Panc1 (cell line): ENCODE measurements at regions not wholly inside any gene's neighbourhood (a gene's known extent, or its start where the extent isn't known, plus 50 kb on each side); places are given as distances from the start of the nearest gene placed in this dataset.

ENCODE experiments used
- ATAC-seq: fragments of 200-7000 bp; cut with Tn5 transposase; 2 replicates; pipeline ENCODE4 v1.9.1; 2020; ENCODE audit warnings: mild to moderate bottlenecking, moderate library complexity
- BruUV-seq: library from RNA; stranded (reverse); fragments of 400-500 nt; replicated peaks from 2 replicates; lab custom pipeline; 2021; lab: Mats Ljungman, UMichigan
- CTCF ChIA-PET: fragments of 300-600 bp; sonication (Branson Sonifier 250); formaldehyde crosslinking; loops from one replicate; lab custom pipeline; 2022; ENCODE audit warnings: antibody characterized with exemption; lab: Charles Lee
- POLR2A ChIA-PET: fragments of 300-600 bp; sonication (Branson Sonifier 250); formaldehyde crosslinking; loops from one replicate; lab custom pipeline; 2022; ENCODE audit warnings: antibody characterized with exemption; lab: Charles Lee
- DNase-seq: peaks from one replicate; pipeline ENCODE4 v3.0.0-alpha.2; 2010; ENCODE audit warnings: low read depth, low spot score
- H3K27ac ChIP-seq: 2 replicates; pipeline ENCODE4 v1.5.1; 2011; ENCODE audit warnings: mild to moderate bottlenecking, low read length, inconsistent platforms
- H3K27me3 ChIP-seq: fragments of 200-500 bp; sonication (Bioruptor generic); 2 replicates; pipeline ENCODE4 v1.6.0; 2014; ENCODE audit warnings: low read length, inconsistent platforms; ENCODE audit not compliant: control insufficient read depth, insufficient read depth
- H3K36me3 ChIP-seq: fragments of 200-500 bp; sonication (Bioruptor generic); 2 replicates; pipeline ENCODE4 v1.5.1; 2014; ENCODE audit warnings: inconsistent platforms, mild to moderate bottlenecking, low read length, moderate library complexity; ENCODE audit not compliant: control insufficient read depth, insufficient read depth
- H3K4me1 ChIP-seq: 2 replicates; pipeline ENCODE4 v1.5.1; 2011; ENCODE audit warnings: inconsistent platforms, mild to moderate bottlenecking, low read length, moderate library complexity; ENCODE audit not compliant: control insufficient read depth, insufficient read depth
- H3K4me3 ChIP-seq, 2 experiments: 2 replicates each; pipeline ENCODE4 v1.5.1; 2011 to 2012; ENCODE audit warnings: low read depth in 2 of 2, low read length in 2 of 2, mild to moderate bottlenecking in 2 of 2, inconsistent platforms in 1 of 2, moderate library complexity in 1 of 2
- H3K9me3 ChIP-seq: fragments of 200-500 bp; sonication (Bioruptor generic); 2 replicates; pipeline ENCODE4 v1.5.1; 2014; ENCODE audit warnings: low read depth, mild to moderate bottlenecking, inconsistent platforms, low read length, moderate library complexity; ENCODE audit not compliant: control insufficient read depth, insufficient read depth
- POLR2AphosphoS5 ChIP-seq: IDR thresholded peaks from 2 replicates; pipeline ENCODE4 v1.6.1; 2012; ENCODE audit warnings: mild to moderate bottlenecking, low read depth, low read length, moderate library complexity
- SIN3A ChIP-seq: IDR thresholded peaks from 2 replicates; pipeline ENCODE4 v1.6.1; 2012; ENCODE audit warnings: low read depth, mild to moderate bottlenecking, low read length, moderate library complexity, borderline replicate concordance; ENCODE audit not compliant: insufficient read depth
- TCF7L2 ChIP-seq: IDR thresholded peaks from 2 replicates; pipeline ENCODE4 v1.6.1; 2011; ENCODE audit warnings: mild to moderate bottlenecking, low read depth, low read length, inconsistent platforms
- in situ Hi-C: cut with HindIII; loops from 2 replicates; pipeline ENCODE4 v1.10.0; 2016; ENCODE audit warnings: low sequenced_read_pairs, low pct_unique_long_range_greater_than_20kb
- intact Hi-C: fragments of 100-400 bp; cut with micrococcal nuclease; formaldehyde crosslinking; loops from one replicate; pipeline ENCODE4 v1.10.0; 2022; ENCODE audit not compliant: unreplicated experiment
- TF ChIP-seq, protein P1 (sequence below): fragments of 450-650 bp; IDR thresholded peaks from 2 replicates; pipeline ENCODE4 v1.5.1; 2017; ENCODE audit warnings: mild to moderate bottlenecking
- TF ChIP-seq, protein P2 (sequence below), 2 experiments: IDR thresholded peaks; 2 replicates each; pipeline ENCODE4 v1.6.1; 2011 to 2012; ENCODE audit warnings: low read depth in 2 of 2, control low read depth in 1 of 2, low read length in 1 of 2, mild to moderate bottlenecking in 1 of 2, moderate library complexity in 1 of 2; ENCODE audit not compliant: insufficient read depth in 1 of 2

DNA sequence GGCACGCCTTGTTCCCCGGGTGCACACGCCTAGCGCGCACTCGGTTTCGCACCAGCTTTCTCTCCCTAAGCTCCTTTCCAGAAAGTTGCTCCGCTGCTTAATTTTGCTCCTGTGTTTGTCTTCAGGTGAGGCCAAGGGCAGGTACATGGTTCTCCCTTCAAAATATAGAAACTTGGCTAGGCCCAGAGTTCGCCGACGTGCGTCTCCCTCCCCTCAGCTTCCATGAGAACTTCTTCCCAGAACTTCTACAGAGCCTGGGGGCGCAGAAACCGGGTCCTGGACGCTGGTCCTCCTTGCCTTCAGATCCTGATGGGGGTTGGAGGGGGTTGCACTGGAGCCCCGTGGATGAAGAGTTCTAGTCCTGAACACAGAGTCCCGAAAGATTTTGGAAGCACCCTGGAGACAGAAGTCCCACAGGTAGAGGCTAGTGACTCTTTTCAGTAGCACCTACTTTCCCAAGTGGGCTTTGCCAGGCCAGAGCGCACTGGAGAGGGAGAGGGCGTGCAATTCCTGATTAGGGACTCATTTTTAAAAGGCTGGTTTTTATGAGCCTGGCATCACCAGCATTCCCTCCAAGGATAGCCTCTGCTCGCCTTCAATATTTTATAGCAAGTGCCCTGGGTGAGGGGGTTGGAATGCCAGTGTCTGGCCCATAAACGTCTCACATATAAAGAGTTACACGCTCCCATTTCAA lies 128.4 kb downstream of the TMEM174 start:
- BruUV-seq: no TSS peak
- intact Hi-C loops: no loop called here
- in situ Hi-C loops: no loop called here
- Histone ChIP-seq H3K36me3 (no peaks in the 10 kb centered on the region), H3K27ac (no peak overlapping the region), H3K27me3 (no peaks in the 10 kb centered on the region), H3K4me1 (no peaks in the 10 kb centered on the region), H3K9me3 (no peaks in the 10 kb centered on the region), H3K4me3 (no peak overlapping the region)
- ChIA-PET CTCF (no interaction called here), POLR2A (no interaction called here)
- no peak for ATAC-seq
- no peak for DNase-seq
- no peak for TF ChIP-seq SIN3A
- TF ChIP-seq, protein P1, sequence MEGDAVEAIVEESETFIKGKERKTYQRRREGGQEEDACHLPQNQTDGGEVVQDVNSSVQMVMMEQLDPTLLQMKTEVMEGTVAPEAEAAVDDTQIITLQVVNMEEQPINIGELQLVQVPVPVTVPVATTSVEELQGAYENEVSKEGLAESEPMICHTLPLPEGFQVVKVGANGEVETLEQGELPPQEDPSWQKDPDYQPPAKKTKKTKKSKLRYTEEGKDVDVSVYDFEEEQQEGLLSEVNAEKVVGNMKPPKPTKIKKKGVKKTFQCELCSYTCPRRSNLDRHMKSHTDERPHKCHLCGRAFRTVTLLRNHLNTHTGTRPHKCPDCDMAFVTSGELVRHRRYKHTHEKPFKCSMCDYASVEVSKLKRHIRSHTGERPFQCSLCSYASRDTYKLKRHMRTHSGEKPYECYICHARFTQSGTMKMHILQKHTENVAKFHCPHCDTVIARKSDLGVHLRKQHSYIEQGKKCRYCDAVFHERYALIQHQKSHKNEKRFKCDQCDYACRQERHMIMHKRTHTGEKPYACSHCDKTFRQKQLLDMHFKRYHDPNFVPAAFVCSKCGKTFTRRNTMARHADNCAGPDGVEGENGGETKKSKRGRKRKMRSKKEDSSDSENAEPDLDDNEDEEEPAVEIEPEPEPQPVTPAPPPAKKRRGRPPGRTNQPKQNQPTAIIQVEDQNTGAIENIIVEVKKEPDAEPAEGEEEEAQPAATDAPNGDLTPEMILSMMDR: no peak
- TF ChIP-seq POLR2AphosphoS5: no peak
- no peak for TF ChIP-seq TCF7L2
- TF ChIP-seq, protein P2, sequence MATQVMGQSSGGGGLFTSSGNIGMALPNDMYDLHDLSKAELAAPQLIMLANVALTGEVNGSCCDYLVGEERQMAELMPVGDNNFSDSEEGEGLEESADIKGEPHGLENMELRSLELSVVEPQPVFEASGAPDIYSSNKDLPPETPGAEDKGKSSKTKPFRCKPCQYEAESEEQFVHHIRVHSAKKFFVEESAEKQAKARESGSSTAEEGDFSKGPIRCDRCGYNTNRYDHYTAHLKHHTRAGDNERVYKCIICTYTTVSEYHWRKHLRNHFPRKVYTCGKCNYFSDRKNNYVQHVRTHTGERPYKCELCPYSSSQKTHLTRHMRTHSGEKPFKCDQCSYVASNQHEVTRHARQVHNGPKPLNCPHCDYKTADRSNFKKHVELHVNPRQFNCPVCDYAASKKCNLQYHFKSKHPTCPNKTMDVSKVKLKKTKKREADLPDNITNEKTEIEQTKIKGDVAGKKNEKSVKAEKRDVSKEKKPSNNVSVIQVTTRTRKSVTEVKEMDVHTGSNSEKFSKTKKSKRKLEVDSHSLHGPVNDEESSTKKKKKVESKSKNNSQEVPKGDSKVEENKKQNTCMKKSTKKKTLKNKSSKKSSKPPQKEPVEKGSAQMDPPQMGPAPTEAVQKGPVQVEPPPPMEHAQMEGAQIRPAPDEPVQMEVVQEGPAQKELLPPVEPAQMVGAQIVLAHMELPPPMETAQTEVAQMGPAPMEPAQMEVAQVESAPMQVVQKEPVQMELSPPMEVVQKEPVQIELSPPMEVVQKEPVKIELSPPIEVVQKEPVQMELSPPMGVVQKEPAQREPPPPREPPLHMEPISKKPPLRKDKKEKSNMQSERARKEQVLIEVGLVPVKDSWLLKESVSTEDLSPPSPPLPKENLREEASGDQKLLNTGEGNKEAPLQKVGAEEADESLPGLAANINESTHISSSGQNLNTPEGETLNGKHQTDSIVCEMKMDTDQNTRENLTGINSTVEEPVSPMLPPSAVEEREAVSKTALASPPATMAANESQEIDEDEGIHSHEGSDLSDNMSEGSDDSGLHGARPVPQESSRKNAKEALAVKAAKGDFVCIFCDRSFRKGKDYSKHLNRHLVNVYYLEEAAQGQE (IDR thresholded peaks at IDR 0.05; ENCODE audit: insufficient read depth in 1 of 2, low read depth in 2 of 2, low read length in 1 of 2): no peak

DNA sequence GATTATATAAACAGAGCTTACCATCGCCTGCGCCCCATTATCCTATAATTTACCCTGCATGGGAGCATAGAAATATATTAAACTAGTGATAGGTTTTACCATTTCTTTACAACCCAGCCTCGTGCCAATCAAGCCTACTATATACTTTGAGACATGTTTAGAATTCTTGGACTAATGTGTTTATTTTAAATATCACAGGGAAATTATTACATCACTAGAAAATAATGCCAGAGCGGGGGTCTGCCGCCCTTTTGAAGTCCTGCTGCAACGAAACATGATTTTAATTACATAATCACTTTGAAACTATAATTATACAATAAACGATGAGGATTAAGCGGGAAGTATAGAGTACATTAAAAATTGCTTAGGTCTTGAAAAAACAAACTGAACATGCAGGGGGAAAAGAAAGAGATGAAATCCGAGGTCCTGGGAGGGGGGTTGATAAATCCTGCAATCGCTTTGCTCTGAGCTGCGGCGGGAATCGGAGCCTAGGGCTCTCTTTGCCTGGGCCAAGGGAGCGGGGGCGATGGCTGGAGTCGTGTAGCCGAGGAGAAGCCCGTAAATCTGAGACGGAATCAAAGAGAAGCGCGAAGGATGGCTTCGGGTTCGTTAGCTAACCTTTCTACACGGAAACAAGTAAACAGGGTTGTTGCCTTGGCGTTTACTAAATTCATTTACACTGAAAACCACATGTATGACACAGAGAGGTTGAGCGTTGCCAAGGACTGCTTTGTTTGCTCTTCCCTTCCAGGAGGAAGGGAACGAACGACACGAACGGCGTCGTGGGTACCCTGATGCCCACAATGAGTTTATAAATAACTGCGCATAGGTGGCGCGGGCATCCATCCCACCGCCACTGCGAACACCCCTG lies 127.6 kb downstream of the TMEM174 start:
- no peak for DNase-seq
- intact Hi-C loops: no loop called here
- in situ Hi-C loops: no loop called here

More for the DNA sequence above, 127.6 kb downstream of the TMEM174 start:
- Histone ChIP-seq H3K36me3 (no peaks in the 10 kb centered on the region), H3K4me3 (no peak overlapping the region), H3K4me1 (no peaks in the 10 kb centered on the region), H3K9me3 (no peaks in the 10 kb centered on the region), H3K27me3 (no peaks in the 10 kb centered on the region), H3K27ac (no peak overlapping the region)
- ChIA-PET POLR2A (no interaction called here), CTCF (no interaction called here)
- TF ChIP-seq, protein P2 (IDR thresholded peaks at IDR 0.05; ENCODE audit: insufficient read depth in 1 of 2, low read depth in 2 of 2, low read length in 1 of 2): no peak
- TF ChIP-seq, protein P1: no peak
- no peak for TF ChIP-seq POLR2AphosphoS5
- TF ChIP-seq SIN3A: no peak
- no peak for TF ChIP-seq TCF7L2
- no peak for ATAC-seq
- no TSS peak for BruUV-seq
